Umbilical cord (tissue), 1 donor: ENCODE measurements at regions not wholly inside any gene's neighbourhood (a gene's known extent, or its start where the extent isn't known, plus 50 kb on each side); places are given as distances from the start of the nearest gene placed in this dataset.

ENCODE experiments used
- DNase-seq: peaks from one replicate; pipeline ENCODE4 v3.0.0-alpha.2; 2015; ENCODE audit warnings: low spot score

DNA sequence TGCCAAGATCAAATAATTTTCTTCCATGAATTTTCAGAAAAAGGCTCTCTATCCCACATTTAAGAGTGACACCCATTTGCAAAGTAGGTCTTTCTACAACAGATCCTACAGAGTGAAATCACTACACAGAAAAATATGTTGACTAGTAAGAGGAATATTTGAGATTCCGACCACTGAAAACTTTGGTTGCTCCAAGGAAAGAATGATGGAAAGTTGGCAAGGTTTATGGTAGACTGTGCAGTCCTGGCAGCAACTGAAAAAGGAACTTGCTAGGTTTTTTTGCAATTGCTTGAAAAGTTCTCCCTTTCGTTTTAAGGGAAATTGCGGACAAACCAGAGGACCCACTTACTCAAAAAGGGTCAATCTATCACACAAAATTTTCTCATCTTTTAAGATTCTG, 83.1 kb upstream of the TSPAN8 start:
- DNase-seq, result no peak

- DNase-seq, result no peak
These were observed 81.9 kb upstream of the TSPAN8 start for GRCh38 chr12:71239731-71240130.

DNA sequence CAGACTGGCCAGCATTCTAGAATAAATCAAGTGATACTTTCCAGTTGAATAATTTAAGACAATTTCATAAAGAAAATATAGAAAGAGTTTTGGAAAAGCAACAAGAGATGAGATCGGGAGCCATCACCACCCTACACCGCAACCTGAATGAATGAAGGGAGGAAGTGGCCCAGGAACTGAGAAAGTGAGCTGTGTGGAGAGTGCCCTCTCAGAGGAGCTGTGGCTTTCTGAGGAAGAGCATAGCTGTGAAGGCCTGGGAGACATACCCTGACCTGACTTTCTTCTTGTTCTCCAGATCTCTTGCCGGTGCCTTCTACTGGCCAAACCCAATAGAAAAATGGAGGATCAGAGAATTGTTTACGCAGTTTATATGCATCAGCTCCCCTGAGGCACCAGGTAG, 79.3 kb upstream of the TSPAN8 start:
- DNase-seq, result no peak

DNA sequence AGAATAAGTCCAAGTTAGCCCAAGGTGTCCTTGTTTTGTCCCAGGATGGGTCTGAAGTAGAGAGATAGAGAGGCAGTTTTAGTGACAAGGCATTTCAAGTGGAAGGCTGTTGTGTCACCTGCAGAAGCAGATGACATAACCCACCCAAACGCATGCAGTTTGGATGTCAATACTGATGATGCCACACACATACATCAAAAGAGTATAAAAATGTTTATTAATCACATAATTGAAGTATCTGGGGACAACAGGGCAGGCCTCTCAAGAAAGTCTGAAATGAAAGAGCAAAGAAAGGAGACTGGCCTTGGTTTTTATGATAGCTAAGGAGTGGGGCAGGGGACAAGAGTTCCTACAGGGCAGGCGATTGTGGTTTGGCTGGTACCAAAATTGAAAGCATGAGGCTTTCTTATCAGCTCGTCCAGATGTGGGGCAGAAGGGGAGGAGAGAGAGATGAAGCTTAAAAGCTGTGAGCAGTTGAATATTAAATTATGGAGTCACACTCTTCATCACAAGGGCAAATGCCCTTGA, 78.4 kb upstream of the TSPAN8 start:
- DNase-seq, result no peak

- no peak for DNase-seq
These were observed 75.3 kb upstream of the TSPAN8 start for GRCh38 chr12:71233083-71233482.

DNA sequence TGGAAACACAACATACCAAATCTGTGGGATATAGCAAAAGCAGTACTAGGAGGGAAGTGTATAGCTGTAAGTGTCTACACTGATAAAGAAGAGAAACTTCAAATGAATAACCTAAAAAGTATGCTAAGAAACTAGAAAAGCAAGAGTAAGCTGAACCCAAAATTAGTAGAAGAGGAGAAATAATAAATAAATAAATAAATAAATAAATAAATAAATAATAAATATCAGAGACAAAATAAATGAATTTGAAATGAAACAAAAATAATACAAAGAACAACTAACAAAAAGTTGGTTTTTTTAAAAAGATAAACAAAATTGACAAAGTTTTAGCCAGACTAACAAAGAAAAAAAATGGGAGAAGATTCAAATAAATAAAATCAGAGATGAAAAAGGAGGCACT, 72.7 kb upstream of the TSPAN8 start:
- DNase-seq, result no peak

DNA sequence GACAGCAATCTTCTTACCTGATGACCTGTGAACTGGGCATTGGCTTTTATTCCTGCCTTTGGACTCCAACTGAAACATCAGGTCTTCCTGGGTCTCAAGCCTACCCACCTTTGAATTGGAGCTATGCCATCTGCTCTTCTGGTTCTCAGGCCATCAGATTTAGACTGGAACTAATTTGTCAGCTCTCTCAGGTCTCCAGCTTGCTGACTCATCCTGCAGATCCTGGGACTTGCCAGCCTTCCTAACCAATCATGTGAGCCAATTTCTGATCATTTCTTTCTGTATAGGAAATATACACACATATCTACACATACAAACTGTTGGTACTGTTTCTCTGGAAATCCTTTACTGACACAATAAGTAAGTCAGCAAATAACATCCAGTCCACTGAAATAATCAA, 65.3 kb upstream of the TSPAN8 start:
- DNase-seq, result no peak

DNA sequence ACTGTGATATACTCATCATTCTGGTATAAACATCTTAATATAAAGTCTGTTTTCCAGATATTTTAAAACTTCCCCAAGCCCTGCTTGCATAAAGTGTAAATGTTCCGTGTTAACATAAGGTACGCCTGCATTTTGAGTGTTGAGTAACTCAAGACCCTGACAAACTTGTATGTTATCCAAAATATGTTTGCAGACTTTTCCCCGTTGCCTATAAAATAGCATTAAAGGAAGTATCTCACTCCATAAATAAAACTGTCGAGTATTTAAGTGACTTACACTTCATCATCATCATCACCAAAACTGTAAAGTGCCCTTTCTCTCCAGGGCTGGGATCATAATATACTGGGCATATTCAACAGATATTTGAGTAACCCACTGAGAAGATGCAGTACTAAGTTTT, 64.6 kb upstream of the TSPAN8 start:
- no peak for DNase-seq

DNA sequence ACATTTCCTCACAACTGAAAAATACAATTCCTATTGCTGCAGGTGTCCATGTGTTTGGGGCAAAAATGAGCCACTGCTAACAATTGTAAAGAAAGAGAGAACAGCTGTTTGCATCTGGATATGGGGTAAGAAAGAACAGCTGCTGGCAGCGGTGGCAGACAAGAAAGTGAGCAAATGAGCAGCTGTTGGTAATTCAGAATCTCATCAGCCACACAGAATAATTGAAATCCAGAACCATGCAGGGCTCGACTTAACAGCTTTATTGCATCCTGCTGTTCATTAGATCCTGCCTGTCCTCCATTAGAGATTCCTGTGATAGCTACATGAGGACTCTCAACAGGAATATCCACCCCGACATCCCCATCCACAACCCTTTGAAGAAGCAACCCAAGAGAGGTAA, 62.5 kb upstream of the TSPAN8 start:
- DNase-seq, result no peak

- DNase-seq, result no peak
These were observed 61.4 kb upstream of the TSPAN8 start for GRCh38 chr12:71219224-71219623.

GRCh38 chr12:71218616-71219015, 60.8 kb upstream of the TSPAN8 start:
- DNase-seq, result no peak

DNA sequence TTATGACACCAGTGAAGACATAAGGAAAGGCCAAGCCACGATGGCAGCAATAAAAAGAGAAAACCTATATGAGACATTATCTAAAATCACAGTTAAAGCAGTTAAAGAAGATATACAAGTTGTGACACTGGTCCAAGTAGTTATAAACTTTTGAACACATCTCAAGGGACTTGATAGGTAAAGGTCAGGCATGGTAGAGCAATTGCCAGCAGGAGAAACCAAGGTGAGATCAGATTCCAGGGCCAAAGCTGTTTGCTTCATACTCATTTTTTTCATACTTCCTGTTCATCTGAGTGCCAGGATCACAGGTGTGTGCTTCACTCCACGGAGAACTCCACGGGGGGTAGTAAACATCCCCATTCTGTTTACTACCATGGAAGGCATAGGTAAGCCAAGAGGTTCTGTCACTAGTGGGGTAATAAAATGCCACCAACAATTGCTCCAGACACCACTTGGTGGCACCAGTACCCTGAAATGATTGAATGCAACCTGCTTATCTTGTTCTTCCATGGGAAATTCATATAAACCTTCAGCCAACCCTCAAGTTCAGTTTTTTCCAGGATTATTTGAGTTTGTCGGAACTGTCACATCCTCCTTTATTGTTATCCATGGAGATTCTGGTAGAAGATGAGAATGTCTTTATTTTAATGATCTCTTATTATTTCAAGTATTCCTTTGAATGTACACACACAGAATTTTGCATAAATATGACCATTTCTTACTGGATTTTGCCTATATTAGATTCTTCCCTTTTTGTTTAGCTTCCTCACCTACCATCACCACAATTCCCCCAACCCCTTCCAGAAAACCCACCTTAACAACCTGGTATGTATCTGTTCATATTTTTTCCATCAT, 59.2 kb upstream of the TSPAN8 start:
- DNase-seq, result peak; percentile 43

DNA sequence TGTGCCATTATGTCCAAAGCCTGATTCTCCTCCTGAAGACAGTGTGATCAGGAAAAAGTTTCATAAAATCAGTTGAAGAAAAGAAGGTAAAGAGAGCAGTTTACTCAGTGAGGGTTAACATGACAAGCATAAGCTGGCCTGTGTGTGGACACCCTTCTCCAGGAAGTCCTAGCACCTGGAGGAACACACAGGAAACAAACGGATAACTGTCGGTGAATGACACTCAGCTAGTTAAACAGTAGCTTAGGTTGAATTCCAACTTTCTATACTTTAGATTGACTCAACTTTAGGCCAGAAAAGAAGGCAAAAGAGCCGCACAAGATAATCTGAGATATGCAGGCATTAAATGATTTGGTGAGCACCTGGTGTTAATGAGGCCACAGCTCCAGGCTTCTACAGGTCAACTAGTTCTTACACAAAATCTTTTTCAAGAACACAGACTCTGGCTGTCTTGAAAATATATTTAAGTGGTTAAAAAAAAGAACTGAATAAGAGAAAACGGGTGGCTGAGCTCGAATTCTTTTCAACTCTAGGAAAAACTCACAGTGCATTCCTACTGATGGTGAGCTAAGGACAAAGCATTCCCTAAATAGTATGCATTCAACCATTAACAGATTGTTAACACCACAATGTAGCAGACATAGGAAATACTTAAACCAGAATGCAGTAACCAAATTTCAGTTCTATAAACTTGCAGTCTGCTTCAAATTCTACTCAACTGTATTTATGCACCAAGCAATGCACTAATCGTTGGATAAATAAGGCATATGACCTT, 56.9 kb upstream of the TSPAN8 start:
- DNase-seq, result no peak

GRCh38 chr12:71208053-71208685, 50.4 kb upstream of the TSPAN8 start:
- no peak for DNase-seq
